ENCODE measurements at regions not wholly inside any gene's neighbourhood (a gene's known extent, or its start where the extent isn't known, plus 50 kb on each side); places are given as distances from the start of the nearest gene placed in this dataset.

GRCh38 chr2:239666053-239666854 lies 265.4 kb upstream of the HDAC4 start:
- Mint-ChIP-seq H3K9me3 (no peaks in the 10 kb centered on the region), H3K4me1 (peaks cover 6 to 10% of the 10 kb centered on the region in 2 donors), H3K27ac (no peak overlapping the region), H3K27me3 (ENCODE audit: low read depth in 2 of 2) (peaks cover 17 to 25% of the 10 kb centered on the region in 2 donors), H3K4me3 (no peak overlapping the region), H3K36me3 (no peaks in the 10 kb centered on the region)
- H3K4me1 ChIP-seq (ENCODE audit: control insufficient read depth, insufficient read depth, low read length) = no peaks in the 10 kb centered on the region
- no peak overlapping the region for H3K27ac ChIP-seq (ENCODE audit: low read length)
- no peak overlapping the region for H3K4me3 ChIP-seq (ENCODE audit: low read length)
- no peaks in the 10 kb centered on the region for H3K27me3 ChIP-seq (ENCODE audit: control insufficient read depth, insufficient read depth, low read length)
- ATAC-seq (no peak), DNase-seq (no peak)
- WGBS (ENCODE audit: insufficient coverage) = 89% methylated on average over 18 of the region's 18 CpGs
- H3K9me3 ChIP-seq (ENCODE audit: control insufficient read depth, insufficient read depth, low read length) = no peaks in the 10 kb centered on the region
- no peaks in the 10 kb centered on the region for H3K36me3 ChIP-seq (ENCODE audit: control insufficient read depth, insufficient read depth, low read length)
- TF ChIP-seq CTCF (IDR thresholded peaks at IDR 0.05) = no peak
- intact Hi-C loops (cut with micrococcal nuclease) = no loop called here

- Histone ChIP-seq H3K4me1 (ENCODE audit: control insufficient read depth, insufficient read depth, low read length) (no peaks in the 10 kb centered on the region), H3K27me3 (ENCODE audit: control insufficient read depth, insufficient read depth, low read length) (peaks cover 3% of the 10 kb centered on the region), H3K9me3 (ENCODE audit: control insufficient read depth, insufficient read depth, low read length) (no peaks in the 10 kb centered on the region), H3K4me3 (ENCODE audit: low read length) (no peak overlapping the region), H3K27ac (ENCODE audit: low read length) (no peak overlapping the region), H3K36me3 (ENCODE audit: control insufficient read depth, insufficient read depth, low read length) (no peaks in the 10 kb centered on the region)
- DNase-seq (no peak), ATAC-seq (no peak)
- intact Hi-C loops (cut with micrococcal nuclease) = no loop called here
- Mint-ChIP-seq H3K4me3 (no peak overlapping the region), H3K27me3 (ENCODE audit: low read depth in 2 of 2) (peaks cover 22 to 35% of the 10 kb centered on the region in 2 donors), H3K9me3 (no peaks in the 10 kb centered on the region), H3K27ac (no peak overlapping the region), H3K4me1 (peaks cover 8 to 12% of the 10 kb centered on the region in 2 donors), H3K36me3 (no peaks in the 10 kb centered on the region)
- WGBS (ENCODE audit: insufficient coverage) = 96% methylated on average over 5 of the region's 5 CpGs
- no peak for TF ChIP-seq CTCF (IDR thresholded peaks at IDR 0.05)
Observed at GRCh38 chr2:239664216-239664810, 263.5 kb upstream of the HDAC4 start.

GRCh38 chr2:239663364-239663924 lies 262.6 kb upstream of the HDAC4 start:
- H3K9me3 ChIP-seq (ENCODE audit: control insufficient read depth, insufficient read depth, low read length) = no peaks in the 10 kb centered on the region
- H3K36me3 ChIP-seq (ENCODE audit: control insufficient read depth, insufficient read depth, low read length) = no peaks in the 10 kb centered on the region
- Mint-ChIP-seq H3K9me3 (no peaks in the 10 kb centered on the region), H3K36me3 (no peaks in the 10 kb centered on the region), H3K4me1 (peaks cover 8 to 12% of the 10 kb centered on the region in 2 donors), H3K27ac (no peak overlapping the region), H3K4me3 (no peak overlapping the region), H3K27me3 (ENCODE audit: low read depth in 2 of 2) (peaks cover 23 to 36% of the 10 kb centered on the region in 2 donors)
- WGBS (ENCODE audit: insufficient coverage) = 85% methylated on average over 9 of the region's 9 CpGs
- no peak for ATAC-seq
- no peak for TF ChIP-seq CTCF (IDR thresholded peaks at IDR 0.05)
- H3K27me3 ChIP-seq (ENCODE audit: control insufficient read depth, insufficient read depth, low read length) = peaks cover 3% of the 10 kb centered on the region
- intact Hi-C loops (cut with micrococcal nuclease) = no loop called here
- no peak overlapping the region for H3K27ac ChIP-seq (ENCODE audit: low read length)
- DNase-seq = no peak
- H3K4me3 ChIP-seq (ENCODE audit: low read length) = no peak overlapping the region
- H3K4me1 ChIP-seq (ENCODE audit: control insufficient read depth, insufficient read depth, low read length) = no peaks in the 10 kb centered on the region
